Uterus (tissue), 2 donors: ENCODE measurements at regions not wholly inside any gene's neighbourhood (a gene's known extent, or its start where the extent isn't known, plus 50 kb on each side); places are given as distances from the start of the nearest gene placed in this dataset.

Experiments
- POLR2A ChIP-seq, 2 donors: fragments of 450-650 bp; IDR thresholded peaks; one replicate each; pipeline ENCODE4 v1.6.1; 2016; ENCODE audit warnings: antibody characterized with exemption in 2 of 2, mild to moderate bottlenecking in 1 of 2, moderate library complexity in 1 of 2
- TF ChIP-seq, protein P1 (sequence below), 4 experiments: fragments of 200-600 bp in 2 of 4; fragments of 450-650 bp in 2 of 4; sonication (generic) in 2 of 4; IDR thresholded peaks; one replicate each; pipeline ENCODE4 v1.5.1; 2016 to 2019; ENCODE audit warnings: antibody characterized with exemption in 4 of 4, mild to moderate bottlenecking in 2 of 4, moderate library complexity in 1 of 4

DNA sequence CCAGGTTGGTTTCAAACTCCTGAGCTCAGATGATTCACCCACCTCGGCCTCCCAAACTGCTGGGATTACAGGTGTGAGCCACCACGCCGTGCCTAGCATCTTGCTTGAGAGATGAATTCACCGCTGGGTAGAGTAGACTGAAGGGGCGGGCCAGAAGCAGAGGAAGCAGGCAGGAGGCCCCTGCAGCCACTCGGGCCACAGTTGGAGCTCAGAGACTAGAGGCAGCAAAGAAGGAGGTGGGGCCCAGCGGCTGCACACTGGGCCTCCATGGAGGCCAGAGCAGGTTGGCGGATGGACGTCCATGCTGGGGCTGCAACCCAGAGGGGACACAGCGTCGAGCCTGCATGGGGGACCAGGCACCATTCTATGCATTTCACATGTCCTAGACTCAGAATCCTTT lies 88.4 kb upstream of the FGF3 start:
- TF ChIP-seq, protein P1, sequence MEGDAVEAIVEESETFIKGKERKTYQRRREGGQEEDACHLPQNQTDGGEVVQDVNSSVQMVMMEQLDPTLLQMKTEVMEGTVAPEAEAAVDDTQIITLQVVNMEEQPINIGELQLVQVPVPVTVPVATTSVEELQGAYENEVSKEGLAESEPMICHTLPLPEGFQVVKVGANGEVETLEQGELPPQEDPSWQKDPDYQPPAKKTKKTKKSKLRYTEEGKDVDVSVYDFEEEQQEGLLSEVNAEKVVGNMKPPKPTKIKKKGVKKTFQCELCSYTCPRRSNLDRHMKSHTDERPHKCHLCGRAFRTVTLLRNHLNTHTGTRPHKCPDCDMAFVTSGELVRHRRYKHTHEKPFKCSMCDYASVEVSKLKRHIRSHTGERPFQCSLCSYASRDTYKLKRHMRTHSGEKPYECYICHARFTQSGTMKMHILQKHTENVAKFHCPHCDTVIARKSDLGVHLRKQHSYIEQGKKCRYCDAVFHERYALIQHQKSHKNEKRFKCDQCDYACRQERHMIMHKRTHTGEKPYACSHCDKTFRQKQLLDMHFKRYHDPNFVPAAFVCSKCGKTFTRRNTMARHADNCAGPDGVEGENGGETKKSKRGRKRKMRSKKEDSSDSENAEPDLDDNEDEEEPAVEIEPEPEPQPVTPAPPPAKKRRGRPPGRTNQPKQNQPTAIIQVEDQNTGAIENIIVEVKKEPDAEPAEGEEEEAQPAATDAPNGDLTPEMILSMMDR (IDR thresholded peaks at IDR 0.05) = no peak
- TF ChIP-seq POLR2A (IDR thresholded peaks at IDR 0.05) = no peak
